ENCODE measurements at regions not wholly inside any gene's neighbourhood (a gene's known extent, or its start where the extent isn't known, plus 50 kb on each side); places are given as distances from the start of the nearest gene placed in this dataset.

GRCh38 chr22:48593551-48593950 is 1234.1 kb downstream of the BRD1 start:
- Histone ChIP-seq H3K36me3 (ENCODE audit: control insufficient read depth, insufficient read depth, low read length) (no peaks in the 10 kb centered on the region), H3K27ac (ENCODE audit: insufficient read depth, low read length, poor library complexity, severe bottlenecking) (no peak overlapping the region), H3K27me3 (replicated peaks; ENCODE audit: control insufficient read depth, insufficient read depth, low read length, poor library complexity, severe bottlenecking) (no peaks in the 10 kb centered on the region), H3K4me1 (ENCODE audit: control insufficient read depth, insufficient read depth, low read length, poor library complexity, severe bottlenecking) (no peaks in the 10 kb centered on the region), H3K4me3 (ENCODE audit: insufficient read depth, low read depth, low read length, poor library complexity, severe bottlenecking) (no peak overlapping the region), H3K9me3 (ENCODE audit: control insufficient read depth, low read length) (no peaks in the 10 kb centered on the region)
- DNase-seq, result no peak

GRCh38 chr22:48592931-48593330 is 1234.7 kb downstream of the BRD1 start:
- DNase-seq, result no peak

GRCh38 chr22:48592488-48592887 is 1235.2 kb downstream of the BRD1 start:
- Histone ChIP-seq H3K27ac (ENCODE audit: insufficient read depth, low read length, poor library complexity, severe bottlenecking) (no peak overlapping the region), H3K4me3 (ENCODE audit: insufficient read depth, low read depth, low read length, poor library complexity, severe bottlenecking) (no peak overlapping the region), H3K27me3 (replicated peaks; ENCODE audit: control insufficient read depth, insufficient read depth, low read length, poor library complexity, severe bottlenecking) (no peaks in the 10 kb centered on the region), H3K4me1 (ENCODE audit: control insufficient read depth, insufficient read depth, low read length, poor library complexity, severe bottlenecking) (no peaks in the 10 kb centered on the region), H3K36me3 (ENCODE audit: control insufficient read depth, insufficient read depth, low read length) (no peaks in the 10 kb centered on the region), H3K9me3 (ENCODE audit: control insufficient read depth, low read length) (no peaks in the 10 kb centered on the region)
- no peak for DNase-seq

More at GRCh38 chr22:48592931-48593330, 1234.7 kb downstream of the BRD1 start:
- Histone ChIP-seq H3K27ac (ENCODE audit: insufficient read depth, low read length, poor library complexity, severe bottlenecking) (no peak overlapping the region), H3K27me3 (replicated peaks; ENCODE audit: control insufficient read depth, insufficient read depth, low read length, poor library complexity, severe bottlenecking) (no peaks in the 10 kb centered on the region), H3K9me3 (ENCODE audit: control insufficient read depth, low read length) (no peaks in the 10 kb centered on the region), H3K36me3 (ENCODE audit: control insufficient read depth, insufficient read depth, low read length) (no peaks in the 10 kb centered on the region), H3K4me3 (ENCODE audit: insufficient read depth, low read depth, low read length, poor library complexity, severe bottlenecking) (no peak overlapping the region), H3K4me1 (ENCODE audit: control insufficient read depth, insufficient read depth, low read length, poor library complexity, severe bottlenecking) (no peaks in the 10 kb centered on the region)

- H3K27ac ChIP-seq (ENCODE audit: insufficient read depth, low read length, poor library complexity, severe bottlenecking), result no peak overlapping the region
- H3K27me3 ChIP-seq (replicated peaks; ENCODE audit: control insufficient read depth, insufficient read depth, low read length, poor library complexity, severe bottlenecking), result no peaks in the 10 kb centered on the region
- H3K4me3 ChIP-seq (ENCODE audit: insufficient read depth, low read depth, low read length, poor library complexity, severe bottlenecking), result no peak overlapping the region
- no peaks in the 10 kb centered on the region for H3K4me1 ChIP-seq (ENCODE audit: control insufficient read depth, insufficient read depth, low read length, poor library complexity, severe bottlenecking)
- no peak for DNase-seq
- no peaks in the 10 kb centered on the region for H3K9me3 ChIP-seq (ENCODE audit: control insufficient read depth, low read length)
- no peaks in the 10 kb centered on the region for H3K36me3 ChIP-seq (ENCODE audit: control insufficient read depth, insufficient read depth, low read length)
These were observed 1235.7 kb downstream of the BRD1 start for GRCh38 chr22:48592066-48592345.

- Histone ChIP-seq H3K36me3 (ENCODE audit: control insufficient read depth, insufficient read depth, low read length) (no peaks in the 10 kb centered on the region), H3K27me3 (replicated peaks; ENCODE audit: control insufficient read depth, insufficient read depth, low read length, poor library complexity, severe bottlenecking) (no peaks in the 10 kb centered on the region), H3K9me3 (ENCODE audit: control insufficient read depth, low read length) (no peaks in the 10 kb centered on the region), H3K27ac (ENCODE audit: insufficient read depth, low read length, poor library complexity, severe bottlenecking) (no peak overlapping the region), H3K4me3 (ENCODE audit: insufficient read depth, low read depth, low read length, poor library complexity, severe bottlenecking) (no peak overlapping the region), H3K4me1 (ENCODE audit: control insufficient read depth, insufficient read depth, low read length, poor library complexity, severe bottlenecking) (no peaks in the 10 kb centered on the region)
- DNase-seq, result no peak
These were observed 1236.2 kb downstream of the BRD1 start for GRCh38 chr22:48591286-48592065.

- no peaks in the 10 kb centered on the region for H3K4me1 ChIP-seq (ENCODE audit: control insufficient read depth, insufficient read depth, low read length, poor library complexity, severe bottlenecking)
- no peaks in the 10 kb centered on the region for H3K36me3 ChIP-seq (ENCODE audit: control insufficient read depth, insufficient read depth, low read length)
- H3K27ac ChIP-seq (ENCODE audit: insufficient read depth, low read length, poor library complexity, severe bottlenecking), result no peak overlapping the region
- DNase-seq, result no peak
- no peak overlapping the region for H3K4me3 ChIP-seq (ENCODE audit: insufficient read depth, low read depth, low read length, poor library complexity, severe bottlenecking)
- no peaks in the 10 kb centered on the region for H3K27me3 ChIP-seq (replicated peaks; ENCODE audit: control insufficient read depth, insufficient read depth, low read length, poor library complexity, severe bottlenecking)
- no peaks in the 10 kb centered on the region for H3K9me3 ChIP-seq (ENCODE audit: control insufficient read depth, low read length)
These were observed 1237.8 kb downstream of the BRD1 start for GRCh38 chr22:48589901-48590300.

- Histone ChIP-seq H3K4me3 (ENCODE audit: insufficient read depth, low read depth, low read length, poor library complexity, severe bottlenecking) (no peak overlapping the region), H3K36me3 (ENCODE audit: control insufficient read depth, insufficient read depth, low read length) (no peaks in the 10 kb centered on the region), H3K27ac (ENCODE audit: insufficient read depth, low read length, poor library complexity, severe bottlenecking) (no peak overlapping the region), H3K9me3 (ENCODE audit: control insufficient read depth, low read length) (no peaks in the 10 kb centered on the region), H3K4me1 (ENCODE audit: control insufficient read depth, insufficient read depth, low read length, poor library complexity, severe bottlenecking) (no peaks in the 10 kb centered on the region), H3K27me3 (replicated peaks; ENCODE audit: control insufficient read depth, insufficient read depth, low read length, poor library complexity, severe bottlenecking) (no peaks in the 10 kb centered on the region)
- DNase-seq, result no peak
These were observed 1238.7 kb downstream of the BRD1 start for GRCh38 chr22:48588878-48589450.

- H3K27me3 ChIP-seq (replicated peaks; ENCODE audit: control insufficient read depth, insufficient read depth, low read length, poor library complexity, severe bottlenecking), result no peaks in the 10 kb centered on the region
- no peaks in the 10 kb centered on the region for H3K9me3 ChIP-seq (ENCODE audit: control insufficient read depth, low read length)
- no peaks in the 10 kb centered on the region for H3K36me3 ChIP-seq (ENCODE audit: control insufficient read depth, insufficient read depth, low read length)
- no peak overlapping the region for H3K27ac ChIP-seq (ENCODE audit: insufficient read depth, low read length, poor library complexity, severe bottlenecking)
- no peak overlapping the region for H3K4me3 ChIP-seq (ENCODE audit: insufficient read depth, low read depth, low read length, poor library complexity, severe bottlenecking)
- H3K4me1 ChIP-seq (ENCODE audit: control insufficient read depth, insufficient read depth, low read length, poor library complexity, severe bottlenecking), result no peaks in the 10 kb centered on the region
- no peak for DNase-seq
These were observed 1239.4 kb downstream of the BRD1 start for GRCh38 chr22:48588151-48588877.

GRCh38 chr22:48587236-48587865 is 1240.3 kb downstream of the BRD1 start:
- H3K36me3 ChIP-seq (ENCODE audit: control insufficient read depth, insufficient read depth, low read length), result no peaks in the 10 kb centered on the region
- H3K9me3 ChIP-seq (ENCODE audit: control insufficient read depth, low read length), result no peaks in the 10 kb centered on the region
- H3K27ac ChIP-seq (ENCODE audit: insufficient read depth, low read length, poor library complexity, severe bottlenecking), result no peak overlapping the region
- H3K4me1 ChIP-seq (ENCODE audit: control insufficient read depth, insufficient read depth, low read length, poor library complexity, severe bottlenecking), result no peaks in the 10 kb centered on the region
- DNase-seq, result no peak
- H3K27me3 ChIP-seq (replicated peaks; ENCODE audit: control insufficient read depth, insufficient read depth, low read length, poor library complexity, severe bottlenecking), result no peaks in the 10 kb centered on the region
- H3K4me3 ChIP-seq (ENCODE audit: insufficient read depth, low read depth, low read length, poor library complexity, severe bottlenecking), result no peak overlapping the region

GRCh38 chr22:48586799-48587185 is 1240.9 kb downstream of the BRD1 start:
- Histone ChIP-seq H3K4me3 (ENCODE audit: insufficient read depth, low read depth, low read length, poor library complexity, severe bottlenecking) (no peak overlapping the region), H3K27me3 (replicated peaks; ENCODE audit: control insufficient read depth, insufficient read depth, low read length, poor library complexity, severe bottlenecking) (no peaks in the 10 kb centered on the region), H3K36me3 (ENCODE audit: control insufficient read depth, insufficient read depth, low read length) (no peaks in the 10 kb centered on the region), H3K4me1 (ENCODE audit: control insufficient read depth, insufficient read depth, low read length, poor library complexity, severe bottlenecking) (no peaks in the 10 kb centered on the region), H3K9me3 (ENCODE audit: control insufficient read depth, low read length) (no peaks in the 10 kb centered on the region), H3K27ac (ENCODE audit: insufficient read depth, low read length, poor library complexity, severe bottlenecking) (no peak overlapping the region)
- no peak for DNase-seq
